Mucosa of rectum (tissue), 2 donors: ENCODE measurements at regions not wholly inside any gene's neighbourhood (a gene's known extent, or its start where the extent isn't known, plus 50 kb on each side); places are given as distances from the start of the nearest gene placed in this dataset.
"Not testable (repeated sequence)": the region's sequence is repeated elsewhere in the genome, so short reads cannot be mapped to it uniquely, and the experiment has no call there.

ENCODE experiments used
- H3K27ac ChIP-seq, 2 donors: one replicate each; pipeline ENCODE4 v1.7.0; 2013; ENCODE audit warnings: inconsistent platforms in 2 of 2, low read depth in 2 of 2, low read length in 2 of 2
- H3K27me3 ChIP-seq, 2 donors: one replicate each; pipeline ENCODE4 v1.7.0; 2013; ENCODE audit warnings: low read length in 2 of 2; ENCODE audit not compliant: control insufficient read depth in 2 of 2, insufficient read depth in 2 of 2
- H3K36me3 ChIP-seq, 2 donors: one replicate each; pipeline ENCODE4 v1.7.0; 2013; ENCODE audit warnings: low read length in 2 of 2; ENCODE audit not compliant: control insufficient read depth in 2 of 2, insufficient read depth in 2 of 2
- H3K4me1 ChIP-seq, 2 donors: one replicate each; pipeline ENCODE4 v1.7.0; 2013; ENCODE audit warnings: low read length in 2 of 2, mild to moderate bottlenecking in 1 of 2; ENCODE audit not compliant: control insufficient read depth in 2 of 2, insufficient read depth in 2 of 2
- H3K4me3 ChIP-seq, 2 donors: one replicate each; pipeline ENCODE4 v1.7.0; 2013; ENCODE audit warnings: low read length in 2 of 2
- H3K9ac ChIP-seq, 2 donors: one replicate each; pipeline ENCODE4 v1.7.0; 2013; ENCODE audit warnings: low read length in 2 of 2, low read depth in 1 of 2, mild to moderate bottlenecking in 1 of 2
- H3K9me3 ChIP-seq, 2 donors: one replicate each; pipeline ENCODE4 v1.7.0; 2013; ENCODE audit warnings: low read length in 2 of 2; ENCODE audit not compliant: control insufficient read depth in 2 of 2
- donor health status: healthy.
- donor health status: Normal muscosa, but diverticular disease.

GRCh38 chr2:84127812-84128211 lies 331.3 kb downstream of the SUCLG1 start:
- H3K9ac ChIP-seq, H3K4me3 ChIP-seq, H3K27me3 ChIP-seq, H3K36me3 ChIP-seq, H3K27ac ChIP-seq, H3K9me3 ChIP-seq, H3K4me1 ChIP-seq: not testable (repeated sequence)

GRCh38 chr2:84126530-84126929 lies 332.6 kb downstream of the SUCLG1 start:
- H3K9me3 ChIP-seq: no peaks in the 10 kb centered on the region
- H3K27ac ChIP-seq: no peak overlapping the region
- no peaks in the 10 kb centered on the region for H3K36me3 ChIP-seq
- H3K4me1 ChIP-seq: no peaks in the 10 kb centered on the region
- H3K27me3 ChIP-seq: no peaks in the 10 kb centered on the region
- no peak overlapping the region for H3K9ac ChIP-seq
- H3K4me3 ChIP-seq: no peak overlapping the region

- H3K9me3 ChIP-seq: no peaks in the 10 kb centered on the region
- H3K4me3 ChIP-seq: no peak overlapping the region
- H3K4me1 ChIP-seq: no peaks in the 10 kb centered on the region
- H3K27me3 ChIP-seq: no peaks in the 10 kb centered on the region
- no peak overlapping the region for H3K9ac ChIP-seq
- no peaks in the 10 kb centered on the region for H3K36me3 ChIP-seq
- H3K27ac ChIP-seq: no peak overlapping the region
Measured at GRCh38 chr2:84126084-84126483, 333.0 kb downstream of the SUCLG1 start.

- Histone ChIP-seq H3K9me3 (no peaks in the 10 kb centered on the region), H3K4me3 (no peak overlapping the region), H3K36me3 (no peaks in the 10 kb centered on the region), H3K27me3 (no peaks in the 10 kb centered on the region), H3K27ac (no peak overlapping the region), H3K9ac (no peak overlapping the region), H3K4me1 (no peaks in the 10 kb centered on the region)
Measured at GRCh38 chr2:84116143-84116542, 342.9 kb downstream of the SUCLG1 start.

GRCh38 chr2:84115173-84115857 lies 343.8 kb downstream of the SUCLG1 start:
- Histone ChIP-seq H3K36me3 (no peaks in the 10 kb centered on the region), H3K27ac (no peak overlapping the region), H3K9me3 (no peaks in the 10 kb centered on the region), H3K9ac (no peak overlapping the region), H3K4me3 (no peak overlapping the region), H3K4me1 (no peaks in the 10 kb centered on the region), H3K27me3 (no peaks in the 10 kb centered on the region)

GRCh38 chr2:84103816-84104527 lies 355.1 kb downstream of the SUCLG1 start:
- not testable (repeated sequence) for H3K27ac ChIP-seq, H3K9ac ChIP-seq, H3K9me3 ChIP-seq, H3K4me1 ChIP-seq, H3K4me3 ChIP-seq, H3K27me3 ChIP-seq, H3K36me3 ChIP-seq

- Histone ChIP-seq H3K27me3 (no peaks in the 10 kb centered on the region), H3K27ac (no peak overlapping the region), H3K36me3 (no peaks in the 10 kb centered on the region), H3K9ac (no peak overlapping the region), H3K4me3 (no peak overlapping the region), H3K9me3 (no peaks in the 10 kb centered on the region), H3K4me1 (no peaks in the 10 kb centered on the region)
Measured at GRCh38 chr2:84102274-84102673, 356.8 kb downstream of the SUCLG1 start.

GRCh38 chr2:84088656-84089055 lies 370.4 kb downstream of the SUCLG1 start:
- H3K27ac ChIP-seq: no peak overlapping the region
- H3K9ac ChIP-seq: no peak overlapping the region
- H3K27me3 ChIP-seq: no peaks in the 10 kb centered on the region
- no peaks in the 10 kb centered on the region for H3K4me1 ChIP-seq
- H3K9me3 ChIP-seq: no peaks in the 10 kb centered on the region
- H3K36me3 ChIP-seq: no peaks in the 10 kb centered on the region
- no peak overlapping the region for H3K4me3 ChIP-seq

GRCh38 chr2:84085562-84085961 lies 373.5 kb downstream of the SUCLG1 start:
- H3K9ac ChIP-seq: no peak overlapping the region
- no peak overlapping the region for H3K27ac ChIP-seq
- H3K27me3 ChIP-seq: no peaks in the 10 kb centered on the region
- H3K4me1 ChIP-seq: no peaks in the 10 kb centered on the region
- H3K9me3 ChIP-seq: no peaks in the 10 kb centered on the region
- no peak overlapping the region for H3K4me3 ChIP-seq
- H3K36me3 ChIP-seq: no peaks in the 10 kb centered on the region

- H3K27ac ChIP-seq: no peak overlapping the region
- no peaks in the 10 kb centered on the region for H3K36me3 ChIP-seq
- H3K9ac ChIP-seq: no peak overlapping the region
- H3K4me1 ChIP-seq: no peaks in the 10 kb centered on the region
- H3K4me3 ChIP-seq: no peak overlapping the region
- H3K27me3 ChIP-seq: no peaks in the 10 kb centered on the region
- no peaks in the 10 kb centered on the region for H3K9me3 ChIP-seq
Measured at GRCh38 chr2:84084856-84085255, 374.2 kb downstream of the SUCLG1 start.
